Sigmoid colon (tissue), 6 donors: ENCODE measurements at regions not wholly inside any gene's neighbourhood (a gene's known extent, or its start where the extent isn't known, plus 50 kb on each side); places are given as distances from the start of the nearest gene placed in this dataset.

Experiments
- DNase-seq: peaks from one replicate; pipeline ENCODE4 v3.0.0-alpha.2; 2019
- H3K27ac ChIP-seq, 4 donors: fragments of 200-600 bp; sonication (generic); one replicate each; pipeline ENCODE4 v1.5.1; 2016 to 2019; ENCODE audit warnings: mild to moderate bottlenecking in 1 of 4
- H3K27me3 ChIP-seq, 3 donors: fragments of 200-600 bp; sonication (generic); one replicate each; pipeline ENCODE4 v1.5.1; 2019; ENCODE audit warnings: mild to moderate bottlenecking in 1 of 3
- H3K36me3 ChIP-seq, 4 donors: fragments of 200-600 bp; sonication (generic); one replicate each; pipeline ENCODE4 v1.5.1; 2016 to 2019
- H3K4me1 ChIP-seq, 4 donors: fragments of 200-600 bp; sonication (generic); one replicate each; pipeline ENCODE4 v1.5.1; 2017 to 2019
- H3K4me3 ChIP-seq, 4 donors: fragments of 200-600 bp; sonication (generic); one replicate each; pipeline ENCODE4 v1.5.1; 2017 to 2019; ENCODE audit warnings: mild to moderate bottlenecking in 2 of 4, moderate library complexity in 1 of 4
- H3K9me3 ChIP-seq, 4 donors: fragments of 200-600 bp in 3 of 4; sonication (generic) in 3 of 4; one replicate each; pipeline versions ENCODE4 v1.5.1 to v1.6.1; 2013 to 2019
- EP300 ChIP-seq, 4 donors: sonication (generic); formaldehyde crosslinking; IDR thresholded peaks; one replicate each; pipeline ENCODE4 v1.6.1; 2017; ENCODE audit warnings: antibody characterized with exemption in 4 of 4
- POLR2A ChIP-seq, 2 donors: fragments of 450-650 bp; IDR thresholded peaks; one replicate each; pipeline ENCODE4 v1.6.1; 2016; ENCODE audit warnings: antibody characterized with exemption in 2 of 2, mild to moderate bottlenecking in 2 of 2, moderate library complexity in 2 of 2
- POLR2AphosphoS5 ChIP-seq, 4 donors: sonication (generic); formaldehyde crosslinking; IDR thresholded peaks; one replicate each; pipeline ENCODE4 v1.6.1; 2017; ENCODE audit warnings: antibody characterized with exemption in 4 of 4
- WGBS, 2 donors: extraction: QIAGEN DNeasy Blood & Tissue Kit; methylation state at CpG; one replicate each; pipeline ENCODE4 v1.1.7; 2013; 5-methylcytosine and 5-hydroxymethylcytosine counted together
- intact Hi-C: fragments of 100-400 bp; cut with DNase I; formaldehyde crosslinking; loops from one replicate; pipeline ENCODE4 v1.15.1; 2023
- TF ChIP-seq, protein P1 (sequence below), 4 experiments: fragments of 450-650 bp in 3 of 4; fragments of 200-600 bp in 1 of 4; IDR thresholded peaks; one replicate each; pipeline ENCODE4 v1.5.1; 2016 to 2019; ENCODE audit warnings: antibody characterized with exemption in 4 of 4, mild to moderate bottlenecking in 3 of 4, moderate library complexity in 2 of 4
- donor health status: healthy with polysubstance abuse.
- donor health status: healthy.

GRCh38 chr14:105897725-105898113 lies 371.3 kb downstream of the TMEM121 start:
- H3K4me3 ChIP-seq = no peak overlapping the region
- TF ChIP-seq POLR2A (IDR thresholded peaks at IDR 0.05) (no peak), POLR2AphosphoS5 (IDR thresholded peaks at IDR 0.05) (no peak), EP300 (IDR thresholded peaks at IDR 0.05) (no peak)
- TF ChIP-seq, protein P1, sequence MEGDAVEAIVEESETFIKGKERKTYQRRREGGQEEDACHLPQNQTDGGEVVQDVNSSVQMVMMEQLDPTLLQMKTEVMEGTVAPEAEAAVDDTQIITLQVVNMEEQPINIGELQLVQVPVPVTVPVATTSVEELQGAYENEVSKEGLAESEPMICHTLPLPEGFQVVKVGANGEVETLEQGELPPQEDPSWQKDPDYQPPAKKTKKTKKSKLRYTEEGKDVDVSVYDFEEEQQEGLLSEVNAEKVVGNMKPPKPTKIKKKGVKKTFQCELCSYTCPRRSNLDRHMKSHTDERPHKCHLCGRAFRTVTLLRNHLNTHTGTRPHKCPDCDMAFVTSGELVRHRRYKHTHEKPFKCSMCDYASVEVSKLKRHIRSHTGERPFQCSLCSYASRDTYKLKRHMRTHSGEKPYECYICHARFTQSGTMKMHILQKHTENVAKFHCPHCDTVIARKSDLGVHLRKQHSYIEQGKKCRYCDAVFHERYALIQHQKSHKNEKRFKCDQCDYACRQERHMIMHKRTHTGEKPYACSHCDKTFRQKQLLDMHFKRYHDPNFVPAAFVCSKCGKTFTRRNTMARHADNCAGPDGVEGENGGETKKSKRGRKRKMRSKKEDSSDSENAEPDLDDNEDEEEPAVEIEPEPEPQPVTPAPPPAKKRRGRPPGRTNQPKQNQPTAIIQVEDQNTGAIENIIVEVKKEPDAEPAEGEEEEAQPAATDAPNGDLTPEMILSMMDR (IDR thresholded peaks at IDR 0.05) = no peak
- intact Hi-C loops = no loop called here
- no peaks in the 10 kb centered on the region for H3K4me1 ChIP-seq
- no peak overlapping the region for H3K27ac ChIP-seq
- H3K9me3 ChIP-seq = no peaks in the 10 kb centered on the region
- no peaks in the 10 kb centered on the region for H3K27me3 ChIP-seq
- WGBS, 2 donors = 70 to 77% methylated on average over 7 of the region's 7 CpGs
- DNase-seq = no peak
- H3K36me3 ChIP-seq = no peaks in the 10 kb centered on the region

DNA sequence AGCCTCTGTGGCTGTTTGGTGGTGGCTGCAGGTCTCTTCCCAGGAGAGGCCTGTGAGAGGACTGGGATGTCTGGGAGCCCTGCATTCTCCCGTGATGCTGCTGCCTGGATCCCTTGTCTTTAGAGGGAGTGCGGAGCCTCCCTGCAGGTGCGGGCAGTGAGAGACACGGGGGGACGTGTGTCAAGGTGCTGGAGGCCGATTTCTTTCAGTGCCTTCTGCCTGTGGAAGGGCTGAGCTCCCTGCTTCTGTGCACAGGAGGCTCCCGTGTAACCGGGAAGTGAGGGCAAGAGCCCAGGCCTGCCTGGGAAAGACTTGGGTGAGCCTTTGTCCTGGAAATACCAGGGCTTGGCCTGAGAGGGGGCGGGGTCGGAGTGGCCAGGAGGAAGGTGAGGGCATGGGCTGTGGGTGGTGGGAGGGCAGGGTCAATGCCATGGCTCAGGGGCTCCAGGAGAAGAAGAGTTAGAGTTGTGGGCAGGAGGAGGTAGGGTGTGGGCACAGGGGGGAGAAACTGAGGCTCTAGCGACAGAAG lies 372.2 kb downstream of the TMEM121 start:
- H3K9me3 ChIP-seq = no peaks in the 10 kb centered on the region
- no peaks in the 10 kb centered on the region for H3K36me3 ChIP-seq
- intact Hi-C loops = no loop called here
- H3K27ac ChIP-seq = no peak overlapping the region
- no peaks in the 10 kb centered on the region for H3K4me1 ChIP-seq
- no peak for DNase-seq
- no peaks in the 10 kb centered on the region for H3K27me3 ChIP-seq
- TF ChIP-seq POLR2A (IDR thresholded peaks at IDR 0.05) = no peak
- TF ChIP-seq, protein P1 (IDR thresholded peaks at IDR 0.05) = no peak
- no peak for TF ChIP-seq POLR2AphosphoS5 (IDR thresholded peaks at IDR 0.05)
- no peak for TF ChIP-seq EP300 (IDR thresholded peaks at IDR 0.05)
- 78 to 82% methylated on average over 11 of the region's 11 CpGs for WGBS, 2 donors
- H3K4me3 ChIP-seq = no peak overlapping the region

- 67 to 80% methylated on average over 9 of the region's 9 CpGs for WGBS, 2 donors
- no peak overlapping the region for H3K27ac ChIP-seq
- no peak for TF ChIP-seq POLR2A (IDR thresholded peaks at IDR 0.05)
- TF ChIP-seq, protein P1 (IDR thresholded peaks at IDR 0.05) = no peak
- H3K4me1 ChIP-seq = no peaks in the 10 kb centered on the region
- no peaks in the 10 kb centered on the region for H3K27me3 ChIP-seq
- no peaks in the 10 kb centered on the region for H3K9me3 ChIP-seq
- intact Hi-C loops = no loop called here
- H3K4me3 ChIP-seq = no peak overlapping the region
- no peaks in the 10 kb centered on the region for H3K36me3 ChIP-seq
- DNase-seq = no peak
Observed at GRCh38 chr14:105899071-105899641, 372.8 kb downstream of the TMEM121 start.

- no peaks in the 10 kb centered on the region for H3K4me1 ChIP-seq
- no peak overlapping the region for H3K27ac ChIP-seq
- H3K36me3 ChIP-seq = no peaks in the 10 kb centered on the region
- 68 to 78% methylated on average over 11 of the region's 11 CpGs for WGBS, 2 donors
- intact Hi-C loops = no loop called here
- TF ChIP-seq EP300 (IDR thresholded peaks at IDR 0.05) (no peak), POLR2AphosphoS5 (IDR thresholded peaks at IDR 0.05) (no peak), POLR2A (IDR thresholded peaks at IDR 0.05) (no peak)
- TF ChIP-seq, protein P1 (IDR thresholded peaks at IDR 0.05) = no peak
- no peaks in the 10 kb centered on the region for H3K9me3 ChIP-seq
- H3K27me3 ChIP-seq = no peaks in the 10 kb centered on the region
- H3K4me3 ChIP-seq = no peak overlapping the region
- no peak for DNase-seq
Observed at GRCh38 chr14:105899657-105900397, 373.4 kb downstream of the TMEM121 start.
